ENCODE measurements at regions not wholly inside any gene's neighbourhood (a gene's known extent, or its start where the extent isn't known, plus 50 kb on each side); places are given as distances from the start of the nearest gene placed in this dataset.

GRCh38 chr9:81072758-81073157 lies 616.6 kb downstream of the TLE1 start:
- TF ChIP-seq CTCF (conservative IDR thresholded peaks at IDR 0.05) (no peak), EZH2 (IDR thresholded peaks at IDR 0.05; ENCODE audit: low read depth) (no peak)
